GM12892 (cell line): ENCODE measurements at regions not wholly inside any gene's neighbourhood (a gene's known extent, or its start where the extent isn't known, plus 50 kb on each side); places are given as distances from the start of the nearest gene placed in this dataset.

ENCODE experiments used
- POLR2A ChIP-seq: IDR thresholded peaks from 2 replicates; pipeline ENCODE4 v1.6.1; 2011; ENCODE audit warnings: low read depth, low read length, control low read depth
- TAF1 ChIP-seq: IDR thresholded peaks from 2 replicates; pipeline ENCODE4 v1.6.1; 2011; ENCODE audit warnings: low read depth, mild to moderate bottlenecking, control low read depth, low read length, borderline replicate concordance

GRCh38 chr3:163504974-163505373 is 1573.3 kb downstream of the SI start:
- TF ChIP-seq POLR2A (no peak), TAF1 (no peak)
